HG03095 (cell line): ENCODE measurements at regions not wholly inside any gene's neighbourhood (a gene's known extent, or its start where the extent isn't known, plus 50 kb on each side); places are given as distances from the start of the nearest gene placed in this dataset.

Source experiments
- ATAC-seq: cut with Tn5 transposase; IDR thresholded peaks from one replicate; pipeline ENCODE4 v1.9.1; 2021; ENCODE audit warnings: moderate library complexity; ENCODE audit not compliant: unreplicated experiment

- no peak for ATAC-seq
These were observed 218.6 kb upstream of the ASIC2 start for GRCh38 chr17:33511670-33512069.

GRCh38 chr17:33512113-33512512, 219.0 kb upstream of the ASIC2 start:
- ATAC-seq = no peak

- ATAC-seq = no peak
These were observed 220.7 kb upstream of the ASIC2 start for GRCh38 chr17:33513769-33514168.

GRCh38 chr17:33514369-33514768, 221.3 kb upstream of the ASIC2 start:
- ATAC-seq = no peak

- no peak for ATAC-seq
These were observed 222.9 kb upstream of the ASIC2 start for GRCh38 chr17:33515974-33516373.

GRCh38 chr17:33516645-33517044, 223.6 kb upstream of the ASIC2 start:
- ATAC-seq = no peak

- ATAC-seq = no peak
These were observed 224.7 kb upstream of the ASIC2 start for GRCh38 chr17:33517746-33518145.

- ATAC-seq = no peak
These were observed 226.6 kb upstream of the ASIC2 start for GRCh38 chr17:33519692-33520091.

GRCh38 chr17:33520426-33521330, 227.6 kb upstream of the ASIC2 start:
- no peak for ATAC-seq

- ATAC-seq = no peak
These were observed 228.7 kb upstream of the ASIC2 start for GRCh38 chr17:33521784-33522183.

- no peak for ATAC-seq
These were observed 229.5 kb upstream of the ASIC2 start for GRCh38 chr17:33522623-33523022.

GRCh38 chr17:33523577-33523981, 230.5 kb upstream of the ASIC2 start:
- no peak for ATAC-seq

GRCh38 chr17:33525186-33525585, 232.1 kb upstream of the ASIC2 start:
- no peak for ATAC-seq

- ATAC-seq = no peak
These were observed 233.6 kb upstream of the ASIC2 start for GRCh38 chr17:33526717-33527116.

GRCh38 chr17:33527290-33527689, 234.2 kb upstream of the ASIC2 start:
- ATAC-seq = no peak

GRCh38 chr17:33528846-33529245, 235.8 kb upstream of the ASIC2 start:
- no peak for ATAC-seq

- no peak for ATAC-seq
These were observed 236.7 kb upstream of the ASIC2 start for GRCh38 chr17:33529816-33530215.

- ATAC-seq = no peak
These were observed 238.2 kb upstream of the ASIC2 start for GRCh38 chr17:33531311-33531710.

- ATAC-seq = no peak
These were observed 241.0 kb upstream of the ASIC2 start for GRCh38 chr17:33534087-33534486.

- ATAC-seq = no peak
These were observed 252.0 kb upstream of the ASIC2 start for GRCh38 chr17:33545124-33545523.

- no peak for ATAC-seq
These were observed 257.2 kb upstream of the ASIC2 start for GRCh38 chr17:33550261-33550660.

GRCh38 chr17:33551075-33551474, 258.0 kb upstream of the ASIC2 start:
- no peak for ATAC-seq

- no peak for ATAC-seq
These were observed 258.8 kb upstream of the ASIC2 start for GRCh38 chr17:33551911-33552310.
